ENCODE measurements at regions not wholly inside any gene's neighbourhood (a gene's known extent, or its start where the extent isn't known, plus 50 kb on each side); places are given as distances from the start of the nearest gene placed in this dataset.

- no peak overlapping the region for H3K4me3 Mint-ChIP-seq (ENCODE audit: unreplicated experiment)
- intact Hi-C loops (cut with micrococcal nuclease; ENCODE audit: unreplicated experiment), result loop anchor here (5.0 kb wide), 1 partner anchor 69 kb away; the partner anchor contains the start of gene PELI1
- Histone ChIP-seq H3K9me3 (no peaks in the 10 kb centered on the region), H3K27me3 (replicated peaks; ENCODE audit: control insufficient read depth, insufficient read depth, low read length) (no peaks in the 10 kb centered on the region), H3K4me3 (ENCODE audit: low read depth, low read length) (no peak overlapping the region), H3K36me3 (ENCODE audit: control insufficient read depth, insufficient read depth, low read length) (no peaks in the 10 kb centered on the region), H3K4me1 (peaks cover 26% of the 10 kb centered on the region)
- POLR2A ChIA-PET, result no interaction called here
- peak overlapping the region; percentile 6 for H3K27ac Mint-ChIP-seq (ENCODE audit: unreplicated experiment)
- CTCF ChIA-PET, result no interaction called here
- H3K4me1 Mint-ChIP-seq (ENCODE audit: low read depth, unreplicated experiment), result peaks cover 19% of the 10 kb centered on the region
- no peaks in the 10 kb centered on the region for H3K27me3 Mint-ChIP-seq (ENCODE audit: insufficient read depth, unreplicated experiment)
- TF ChIP-seq CTCF (IDR thresholded peaks at IDR 0.05; ENCODE audit: insufficient read depth in 1 of 2, low read depth in 1 of 2, low read length in 1 of 2, severe bottlenecking in 1 of 2, unreplicated experiment in 1 of 2), result no peak
- H3K36me3 Mint-ChIP-seq (ENCODE audit: insufficient read depth, unreplicated experiment), result no peaks in the 10 kb centered on the region
- H3K9me3 Mint-ChIP-seq (ENCODE audit: unreplicated experiment), result peaks cover 13% of the 10 kb centered on the region
- BruUV-seq (replicated peaks), result no TSS peak
- no peak for DNase-seq
These were observed 67.2 kb upstream of the PELI1 start for GRCh38 chr2:64211276-64211921.

- TF ChIP-seq CTCF (IDR thresholded peaks at IDR 0.05; ENCODE audit: insufficient read depth in 1 of 2, low read depth in 1 of 2, low read length in 1 of 2, severe bottlenecking in 1 of 2, unreplicated experiment in 1 of 2), result no peak
- Histone ChIP-seq H3K27me3 (replicated peaks; ENCODE audit: control insufficient read depth, insufficient read depth, low read length) (no peaks in the 10 kb centered on the region), H3K4me1 (peaks cover 26% of the 10 kb centered on the region), H3K9me3 (no peaks in the 10 kb centered on the region), H3K4me3 (ENCODE audit: low read depth, low read length) (no peak overlapping the region), H3K36me3 (ENCODE audit: control insufficient read depth, insufficient read depth, low read length) (no peaks in the 10 kb centered on the region; the same call in 1 of the 2 replicates)
- POLR2A ChIA-PET, result no interaction called here
- no peak for DNase-seq
- intact Hi-C loops (cut with micrococcal nuclease; ENCODE audit: unreplicated experiment), result loop anchor here (5.0 kb wide), 1 partner anchor 70 kb away; the partner anchor contains the start of gene PELI1
- BruUV-seq (replicated peaks), result no TSS peak
- no peaks in the 10 kb centered on the region for H3K27me3 Mint-ChIP-seq (ENCODE audit: insufficient read depth, unreplicated experiment)
- peaks cover 13% of the 10 kb centered on the region for H3K9me3 Mint-ChIP-seq (ENCODE audit: unreplicated experiment)
- H3K36me3 Mint-ChIP-seq (ENCODE audit: insufficient read depth, unreplicated experiment), result no peaks in the 10 kb centered on the region
- CTCF ChIA-PET, result no interaction called here
- H3K27ac Mint-ChIP-seq (ENCODE audit: unreplicated experiment), result no peak overlapping the region
- peaks cover 21% of the 10 kb centered on the region for H3K4me1 Mint-ChIP-seq (ENCODE audit: low read depth, unreplicated experiment)
- no peak overlapping the region for H3K4me3 Mint-ChIP-seq (ENCODE audit: unreplicated experiment)
These were observed 68.1 kb upstream of the PELI1 start for GRCh38 chr2:64212346-64212745.

DNA sequence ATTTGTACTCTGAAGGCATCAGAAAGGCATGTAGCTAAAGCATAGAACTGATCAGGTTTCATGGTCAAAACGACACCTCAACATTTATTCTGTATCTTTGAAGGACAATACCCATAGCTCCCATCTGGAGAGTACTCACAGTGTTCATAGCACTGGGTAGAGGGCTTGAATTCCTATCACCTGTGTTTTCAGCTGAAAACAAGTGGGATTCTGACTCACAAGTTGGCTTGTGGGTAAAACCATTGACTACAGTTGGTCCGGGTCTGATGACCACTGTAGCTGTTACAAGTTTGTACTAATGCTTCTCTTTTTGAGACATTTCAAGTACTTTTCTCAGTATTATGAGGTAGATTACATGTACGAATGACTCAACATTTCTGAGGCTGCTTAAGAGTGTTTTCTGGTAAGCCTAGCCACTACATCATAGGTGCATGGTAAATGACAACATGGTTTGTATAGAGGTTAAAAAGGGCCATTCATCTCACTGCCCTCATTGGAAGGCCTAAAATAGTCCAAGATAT is 68.6 kb upstream of the PELI1 start:
- Mint-ChIP-seq H3K4me1 (ENCODE audit: low read depth, unreplicated experiment) (peaks cover 21% of the 10 kb centered on the region), H3K9me3 (ENCODE audit: unreplicated experiment) (peaks cover 13% of the 10 kb centered on the region), H3K36me3 (ENCODE audit: insufficient read depth, unreplicated experiment) (no peaks in the 10 kb centered on the region), H3K27ac (ENCODE audit: unreplicated experiment) (no peak overlapping the region), H3K27me3 (ENCODE audit: insufficient read depth, unreplicated experiment) (no peaks in the 10 kb centered on the region), H3K4me3 (ENCODE audit: unreplicated experiment) (no peak overlapping the region)
- ChIA-PET CTCF (no interaction called here), POLR2A (no interaction called here)
- Histone ChIP-seq H3K27me3 (replicated peaks; ENCODE audit: control insufficient read depth, insufficient read depth, low read length) (no peaks in the 10 kb centered on the region), H3K4me1 (peaks cover 26% of the 10 kb centered on the region), H3K36me3 (ENCODE audit: control insufficient read depth, insufficient read depth, low read length) (no peaks in the 10 kb centered on the region; the same call in 1 of the 2 replicates), H3K9me3 (no peaks in the 10 kb centered on the region), H3K4me3 (ENCODE audit: low read depth, low read length) (no peak overlapping the region)
- TF ChIP-seq CTCF (IDR thresholded peaks at IDR 0.05; ENCODE audit: insufficient read depth in 1 of 2, low read depth in 1 of 2, low read length in 1 of 2, severe bottlenecking in 1 of 2, unreplicated experiment in 1 of 2), result no peak
- intact Hi-C loops (cut with micrococcal nuclease; ENCODE audit: unreplicated experiment), result loop anchor here (5.0 kb wide), 1 partner anchor 71 kb away; the partner anchor contains the start of gene PELI1
- BruUV-seq (replicated peaks), result no TSS peak
- no peak for DNase-seq

Measured in Caco-2 (cell line).